ENCODE measurements at regions not wholly inside any gene's neighbourhood (a gene's known extent, or its start where the extent isn't known, plus 50 kb on each side); places are given as distances from the start of the nearest gene placed in this dataset.

DNA sequence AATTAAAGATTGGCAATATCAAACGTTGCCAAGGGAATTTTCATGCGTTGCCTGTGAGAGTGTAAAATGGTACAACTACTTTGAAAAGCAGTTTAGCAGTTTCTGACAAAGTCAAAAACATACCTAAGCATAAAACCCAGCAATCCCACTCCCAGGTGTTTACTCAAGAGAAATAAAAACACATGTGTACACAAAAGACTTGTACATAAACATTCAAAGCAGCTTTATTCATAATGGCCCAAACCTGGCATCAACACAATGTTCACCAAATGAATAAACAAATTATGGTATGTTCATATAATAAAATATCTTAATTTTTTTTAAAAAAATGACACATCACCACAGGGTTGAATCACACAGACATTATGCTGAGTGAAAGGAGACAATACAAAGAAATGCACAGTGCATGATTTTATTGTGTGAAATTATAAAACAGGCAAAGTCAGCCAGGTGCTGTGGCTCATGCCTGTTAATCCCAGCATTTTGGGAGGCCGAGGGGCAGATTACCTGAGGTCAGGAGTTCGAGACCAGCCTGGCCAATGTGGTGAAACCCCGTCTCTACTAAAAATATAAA is 240.4 kb upstream of the MARCKS start:
- H3K4me3 Mint-ChIP-seq = no peak overlapping the region
- Histone ChIP-seq H2AFZ (no peak overlapping the region), H3K9me2 (ENCODE audit: insufficient read depth) (no peaks in the 10 kb centered on the region), H3K4me2 (no peak overlapping the region), H3F3A (replicated peaks; ENCODE audit: low read depth) (no peaks in the 10 kb centered on the region), H4K20me1 (replicated peaks; ENCODE audit: insufficient read depth) (no peaks in the 10 kb centered on the region), H3K27ac (ENCODE audit: low read depth) (no peak overlapping the region), H3K27me3 (ENCODE audit: insufficient read depth) (no peaks in the 10 kb centered on the region), H3K4me3 (no peak overlapping the region), H3K4me1 (ENCODE audit: insufficient read depth) (no peaks in the 10 kb centered on the region; the same call in 1 of the 2 replicates), H3K36me3 (ENCODE audit: insufficient read depth) (no peaks in the 10 kb centered on the region), H3K79me2 (replicated peaks; ENCODE audit: insufficient read depth) (no peaks in the 10 kb centered on the region)
- no peak overlapping the region for H3K27ac Mint-ChIP-seq
- DNase-seq (ENCODE audit: low spot score) (no peak), ATAC-seq (no peak)
- H3K36me3 Mint-ChIP-seq (ENCODE audit: low read depth) = no peaks in the 10 kb centered on the region
- TF ChIP-seq EZH2 (IDR thresholded peaks at IDR 0.05; ENCODE audit: low read depth, unreplicated experiment) (no peak), REST (IDR thresholded peaks at IDR 0.05; ENCODE audit: unreplicated experiment) (no peak), ZNF331 (CRISPR knock-in tag; IDR thresholded peaks at IDR 0.05; ENCODE audit: low read depth) (no peak), JUNB (IDR thresholded peaks at IDR 0.05; ENCODE audit: unreplicated experiment) (no peak), EZH2phosphoT487 (IDR thresholded peaks at IDR 0.05; ENCODE audit: unreplicated experiment) (no peak), ZNF114 (CRISPR knock-in tag; IDR thresholded peaks at IDR 0.05) (no peak), NANOG (IDR thresholded peaks at IDR 0.05; ENCODE audit: borderline replicate concordance) (no peak), POLR2AphosphoS5 (IDR thresholded peaks at IDR 0.05; ENCODE audit: low read depth) (no peak)
- TF ChIP-seq, protein P1, sequence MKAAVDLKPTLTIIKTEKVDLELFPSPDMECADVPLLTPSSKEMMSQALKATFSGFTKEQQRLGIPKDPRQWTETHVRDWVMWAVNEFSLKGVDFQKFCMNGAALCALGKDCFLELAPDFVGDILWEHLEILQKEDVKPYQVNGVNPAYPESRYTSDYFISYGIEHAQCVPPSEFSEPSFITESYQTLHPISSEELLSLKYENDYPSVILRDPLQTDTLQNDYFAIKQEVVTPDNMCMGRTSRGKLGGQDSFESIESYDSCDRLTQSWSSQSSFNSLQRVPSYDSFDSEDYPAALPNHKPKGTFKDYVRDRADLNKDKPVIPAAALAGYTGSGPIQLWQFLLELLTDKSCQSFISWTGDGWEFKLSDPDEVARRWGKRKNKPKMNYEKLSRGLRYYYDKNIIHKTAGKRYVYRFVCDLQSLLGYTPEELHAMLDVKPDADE (IDR thresholded peaks at IDR 0.05) = no peak
- TF ChIP-seq, protein P2, sequence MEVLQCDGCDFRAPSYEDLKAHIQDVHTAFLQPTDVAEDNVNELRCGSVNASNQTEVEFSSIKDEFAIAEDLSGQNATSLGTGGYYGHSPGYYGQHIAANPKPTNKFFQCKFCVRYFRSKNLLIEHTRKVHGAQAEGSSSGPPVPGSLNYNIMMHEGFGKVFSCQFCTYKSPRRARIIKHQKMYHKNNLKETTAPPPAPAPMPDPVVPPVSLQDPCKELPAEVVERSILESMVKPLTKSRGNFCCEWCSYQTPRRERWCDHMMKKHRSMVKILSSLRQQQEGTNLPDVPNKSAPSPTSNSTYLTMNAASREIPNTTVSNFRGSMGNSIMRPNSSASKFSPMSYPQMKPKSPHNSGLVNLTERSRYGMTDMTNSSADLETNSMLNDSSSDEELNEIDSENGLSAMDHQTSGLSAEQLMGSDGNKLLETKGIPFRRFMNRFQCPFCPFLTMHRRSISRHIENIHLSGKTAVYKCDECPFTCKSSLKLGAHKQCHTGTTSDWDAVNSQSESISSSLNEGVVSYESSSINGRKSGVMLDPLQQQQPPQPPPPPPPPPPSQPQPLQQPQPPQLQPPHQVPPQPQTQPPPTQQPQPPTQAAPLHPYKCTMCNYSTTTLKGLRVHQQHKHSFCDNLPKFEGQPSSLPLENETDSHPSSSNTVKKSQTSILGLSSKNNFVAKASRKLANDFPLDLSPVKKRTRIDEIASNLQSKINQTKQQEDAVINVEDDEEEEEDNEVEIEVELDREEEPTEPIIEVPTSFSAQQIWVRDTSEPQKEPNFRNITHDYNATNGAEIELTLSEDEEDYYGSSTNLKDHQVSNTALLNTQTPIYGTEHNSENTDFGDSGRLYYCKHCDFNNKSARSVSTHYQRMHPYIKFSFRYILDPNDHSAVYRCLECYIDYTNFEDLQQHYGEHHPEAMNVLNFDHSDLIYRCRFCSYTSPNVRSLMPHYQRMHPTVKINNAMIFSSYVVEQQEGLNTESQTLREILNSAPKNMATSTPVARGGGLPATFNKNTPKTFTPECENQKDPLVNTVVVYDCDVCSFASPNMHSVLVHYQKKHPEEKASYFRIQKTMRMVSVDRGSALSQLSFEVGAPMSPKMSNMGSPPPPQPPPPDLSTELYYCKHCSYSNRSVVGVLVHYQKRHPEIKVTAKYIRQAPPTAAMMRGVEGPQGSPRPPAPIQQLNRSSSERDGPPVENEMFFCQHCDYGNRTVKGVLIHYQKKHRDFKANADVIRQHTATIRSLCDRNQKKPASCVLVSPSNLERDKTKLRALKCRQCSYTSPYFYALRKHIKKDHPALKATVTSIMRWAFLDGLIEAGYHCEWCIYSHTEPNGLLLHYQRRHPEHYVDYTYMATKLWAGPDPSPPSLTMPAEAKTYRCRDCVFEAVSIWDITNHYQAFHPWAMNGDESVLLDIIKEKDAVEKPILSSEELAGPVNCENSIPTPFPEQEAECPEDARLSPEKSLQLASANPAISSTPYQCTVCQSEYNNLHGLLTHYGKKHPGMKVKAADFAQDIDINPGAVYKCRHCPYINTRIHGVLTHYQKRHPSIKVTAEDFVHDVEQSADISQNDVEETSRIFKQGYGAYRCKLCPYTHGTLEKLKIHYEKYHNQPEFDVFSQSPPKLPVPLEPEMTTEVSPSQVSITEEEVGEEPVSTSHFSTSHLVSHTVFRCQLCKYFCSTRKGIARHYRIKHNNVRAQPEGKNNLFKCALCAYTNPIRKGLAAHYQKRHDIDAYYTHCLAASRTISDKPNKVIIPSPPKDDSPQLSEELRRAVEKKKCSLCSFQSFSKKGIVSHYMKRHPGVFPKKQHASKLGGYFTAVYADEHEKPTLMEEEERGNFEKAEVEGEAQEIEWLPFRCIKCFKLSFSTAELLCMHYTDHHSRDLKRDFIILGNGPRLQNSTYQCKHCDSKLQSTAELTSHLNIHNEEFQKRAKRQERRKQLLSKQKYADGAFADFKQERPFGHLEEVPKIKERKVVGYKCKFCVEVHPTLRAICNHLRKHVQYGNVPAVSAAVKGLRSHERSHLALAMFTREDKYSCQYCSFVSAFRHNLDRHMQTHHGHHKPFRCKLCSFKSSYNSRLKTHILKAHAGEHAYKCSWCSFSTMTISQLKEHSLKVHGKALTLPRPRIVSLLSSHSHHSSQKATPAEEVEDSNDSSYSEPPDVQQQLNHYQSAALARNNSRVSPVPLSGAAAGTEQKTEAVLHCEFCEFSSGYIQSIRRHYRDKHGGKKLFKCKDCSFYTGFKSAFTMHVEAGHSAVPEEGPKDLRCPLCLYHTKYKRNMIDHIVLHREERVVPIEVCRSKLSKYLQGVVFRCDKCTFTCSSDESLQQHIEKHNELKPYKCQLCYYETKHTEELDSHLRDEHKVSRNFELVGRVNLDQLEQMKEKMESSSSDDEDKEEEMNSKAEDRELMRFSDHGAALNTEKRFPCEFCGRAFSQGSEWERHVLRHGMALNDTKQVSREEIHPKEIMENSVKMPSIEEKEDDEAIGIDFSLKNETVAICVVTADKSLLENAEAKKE (CRISPR knock-in tag; IDR thresholded peaks at IDR 0.05) = no peak
- no peaks in the 10 kb centered on the region; the same call in 2 of the 3 replicates for H3K9me3 Mint-ChIP-seq
- peaks cover 11% of the 10 kb centered on the region for H3K4me1 Mint-ChIP-seq
- H3K27me3 Mint-ChIP-seq (ENCODE audit: insufficient read depth, low read depth, poor library complexity) = no peaks in the 10 kb centered on the region
